HFFc6 (cell line): ENCODE measurements at regions not wholly inside any gene's neighbourhood (a gene's known extent, or its start where the extent isn't known, plus 50 kb on each side); places are given as distances from the start of the nearest gene placed in this dataset.

Source experiments
- DNase-seq: peaks from one replicate; pipeline ENCODE4 v3.0.0-alpha.2; 2018
- H3K27ac Mint-ChIP-seq: 2 replicates; pipeline ENCODE4 v1.8.0; 2020; ENCODE audit warnings: mild to moderate bottlenecking, mixed read lengths
- H3K27me3 Mint-ChIP-seq: 2 replicates; pipeline ENCODE4 v1.8.0; 2021; ENCODE audit warnings: mild to moderate bottlenecking, moderate library complexity, mixed read lengths; ENCODE audit not compliant: insufficient read depth
- H3K36me3 Mint-ChIP-seq: 2 replicates; pipeline ENCODE4 v1.8.0; 2021; ENCODE audit warnings: low read depth, mixed read lengths
- H3K4me1 Mint-ChIP-seq: 2 replicates; pipeline ENCODE4 v1.8.0; 2020; ENCODE audit warnings: low read depth, mixed read lengths
- H3K4me3 Mint-ChIP-seq: 2 replicates; pipeline ENCODE4 v1.8.0; 2020; ENCODE audit warnings: mild to moderate bottlenecking, moderate library complexity, mixed read lengths
- H3K9me3 Mint-ChIP-seq: 2 replicates; pipeline ENCODE4 v1.8.0; 2020; ENCODE audit warnings: mild to moderate bottlenecking, mixed read lengths
- TF ChIP-seq, protein P1 (sequence below): fragments of 200-600 bp; sonication (generic); IDR thresholded peaks from 2 replicates; pipeline ENCODE4 v1.5.0; 2021; ENCODE audit warnings: antibody characterized with exemption, mild to moderate bottlenecking

DNA sequence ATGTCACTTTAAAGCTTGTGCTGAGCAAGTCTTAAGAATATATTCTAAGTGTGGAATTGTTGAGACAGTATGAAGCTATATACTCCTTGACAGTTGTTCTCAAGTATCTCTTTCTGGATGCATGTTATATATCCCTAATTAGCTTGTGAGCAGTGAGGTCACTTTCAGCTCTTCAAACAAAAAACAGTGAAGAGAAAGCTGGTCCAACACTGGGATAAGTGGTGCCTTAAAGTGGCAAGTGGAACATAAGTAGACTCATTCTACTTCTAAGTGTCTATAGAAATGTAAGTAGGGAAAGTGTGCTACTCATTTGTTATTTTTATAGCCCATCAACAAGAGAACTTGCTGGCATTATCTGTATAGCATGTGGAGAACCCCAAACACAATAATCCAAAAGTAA, 133.1 kb upstream of the BACH2 start:
- H3K27ac Mint-ChIP-seq: no peak overlapping the region
- TF ChIP-seq, protein P1, sequence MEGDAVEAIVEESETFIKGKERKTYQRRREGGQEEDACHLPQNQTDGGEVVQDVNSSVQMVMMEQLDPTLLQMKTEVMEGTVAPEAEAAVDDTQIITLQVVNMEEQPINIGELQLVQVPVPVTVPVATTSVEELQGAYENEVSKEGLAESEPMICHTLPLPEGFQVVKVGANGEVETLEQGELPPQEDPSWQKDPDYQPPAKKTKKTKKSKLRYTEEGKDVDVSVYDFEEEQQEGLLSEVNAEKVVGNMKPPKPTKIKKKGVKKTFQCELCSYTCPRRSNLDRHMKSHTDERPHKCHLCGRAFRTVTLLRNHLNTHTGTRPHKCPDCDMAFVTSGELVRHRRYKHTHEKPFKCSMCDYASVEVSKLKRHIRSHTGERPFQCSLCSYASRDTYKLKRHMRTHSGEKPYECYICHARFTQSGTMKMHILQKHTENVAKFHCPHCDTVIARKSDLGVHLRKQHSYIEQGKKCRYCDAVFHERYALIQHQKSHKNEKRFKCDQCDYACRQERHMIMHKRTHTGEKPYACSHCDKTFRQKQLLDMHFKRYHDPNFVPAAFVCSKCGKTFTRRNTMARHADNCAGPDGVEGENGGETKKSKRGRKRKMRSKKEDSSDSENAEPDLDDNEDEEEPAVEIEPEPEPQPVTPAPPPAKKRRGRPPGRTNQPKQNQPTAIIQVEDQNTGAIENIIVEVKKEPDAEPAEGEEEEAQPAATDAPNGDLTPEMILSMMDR: no peak
- no peaks in the 10 kb centered on the region for H3K36me3 Mint-ChIP-seq
- H3K9me3 Mint-ChIP-seq: peaks cover 5% of the 10 kb centered on the region; the same call in 1 of the 2 replicates
- no peaks in the 10 kb centered on the region for H3K4me1 Mint-ChIP-seq
- DNase-seq: no peak
- no peak overlapping the region for H3K4me3 Mint-ChIP-seq
- H3K27me3 Mint-ChIP-seq: peaks cover 3% of the 10 kb centered on the region; the same call in 1 of the 2 replicates

DNA sequence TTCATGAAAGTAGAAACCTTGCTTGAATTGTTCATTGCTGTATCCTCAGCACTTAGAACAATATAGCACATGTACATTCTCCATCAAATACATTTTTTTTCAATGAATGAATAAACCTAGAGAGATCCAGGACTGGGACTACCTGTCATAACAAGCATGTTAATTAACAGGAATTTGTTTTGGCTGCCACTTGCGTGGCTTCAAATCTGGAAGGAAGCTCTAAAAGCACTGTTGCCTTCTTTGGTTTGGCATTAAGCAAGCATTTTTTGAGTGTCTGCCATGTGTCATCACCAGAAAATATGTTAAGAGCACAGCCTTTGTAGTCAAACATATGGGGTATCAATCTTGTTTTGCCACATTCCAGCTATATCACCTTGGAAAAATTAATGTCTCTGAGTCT, 131.9 kb upstream of the BACH2 start:
- TF ChIP-seq, protein P1: no peak
- H3K27me3 Mint-ChIP-seq: peaks cover 3% of the 10 kb centered on the region; the same call in 1 of the 2 replicates
- no peak overlapping the region for H3K27ac Mint-ChIP-seq
- no peak overlapping the region for H3K4me3 Mint-ChIP-seq
- H3K36me3 Mint-ChIP-seq: no peaks in the 10 kb centered on the region
- H3K9me3 Mint-ChIP-seq: peaks cover 5% of the 10 kb centered on the region; the same call in 1 of the 2 replicates
- H3K4me1 Mint-ChIP-seq: no peaks in the 10 kb centered on the region
- DNase-seq: no peak

DNA sequence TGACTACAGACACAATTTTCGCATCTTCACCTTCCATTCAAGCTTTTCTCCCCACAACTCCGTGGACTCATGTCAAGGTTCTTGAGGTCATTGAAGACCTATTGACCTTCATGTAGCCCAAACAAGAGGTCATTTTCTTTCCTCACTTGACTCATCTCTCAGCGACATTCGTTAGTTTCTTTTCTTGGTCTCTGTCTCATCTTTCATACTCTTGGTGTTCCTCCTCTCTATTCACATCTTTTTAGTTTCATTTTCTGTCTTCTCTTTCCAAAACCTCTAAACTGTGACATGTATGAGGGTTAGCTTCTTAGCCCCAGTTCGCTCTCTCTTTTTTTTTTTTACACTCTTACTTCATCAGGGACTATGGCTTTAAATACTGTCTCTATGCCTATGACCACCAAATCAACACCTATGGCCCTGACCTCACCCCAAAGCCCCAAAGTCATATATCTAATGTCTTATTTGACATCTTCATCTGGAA, 128.6 kb upstream of the BACH2 start:
- no peak for DNase-seq
- TF ChIP-seq, protein P1: no peak
- H3K9me3 Mint-ChIP-seq: peaks cover 5% of the 10 kb centered on the region; the same call in 1 of the 2 replicates
- H3K36me3 Mint-ChIP-seq: no peaks in the 10 kb centered on the region
- no peaks in the 10 kb centered on the region for H3K4me1 Mint-ChIP-seq
- H3K27ac Mint-ChIP-seq: no peak overlapping the region
- H3K4me3 Mint-ChIP-seq: no peak overlapping the region
- H3K27me3 Mint-ChIP-seq: peaks cover 6% of the 10 kb centered on the region; the same call in 1 of the 2 replicates

DNA sequence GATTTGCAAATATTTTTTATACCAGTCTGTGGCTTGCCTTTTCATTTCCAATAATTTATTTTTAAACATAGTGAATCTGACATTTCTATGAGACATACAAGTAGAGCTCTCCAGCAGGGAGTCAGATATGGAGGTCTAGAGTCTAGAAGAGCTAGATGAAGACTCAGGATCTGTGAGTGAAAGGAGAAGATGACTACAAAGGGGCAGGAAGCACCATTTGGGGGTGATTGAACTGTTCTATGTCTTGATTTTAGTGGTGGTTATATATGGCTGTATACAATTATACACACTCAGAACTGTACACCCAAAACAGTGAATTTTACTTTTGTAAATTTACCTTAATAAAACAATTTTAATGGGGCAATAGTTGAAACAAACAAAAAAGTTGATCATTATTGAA, 127.9 kb upstream of the BACH2 start:
- TF ChIP-seq, protein P1: no peak
- Mint-ChIP-seq H3K9me3 (peaks cover 4% of the 10 kb centered on the region; the same call in 1 of the 2 replicates), H3K4me3 (no peak overlapping the region), H3K4me1 (no peaks in the 10 kb centered on the region), H3K36me3 (no peaks in the 10 kb centered on the region), H3K27me3 (peaks cover 6% of the 10 kb centered on the region; the same call in 1 of the 2 replicates), H3K27ac (no peak overlapping the region)
- no peak for DNase-seq

DNA sequence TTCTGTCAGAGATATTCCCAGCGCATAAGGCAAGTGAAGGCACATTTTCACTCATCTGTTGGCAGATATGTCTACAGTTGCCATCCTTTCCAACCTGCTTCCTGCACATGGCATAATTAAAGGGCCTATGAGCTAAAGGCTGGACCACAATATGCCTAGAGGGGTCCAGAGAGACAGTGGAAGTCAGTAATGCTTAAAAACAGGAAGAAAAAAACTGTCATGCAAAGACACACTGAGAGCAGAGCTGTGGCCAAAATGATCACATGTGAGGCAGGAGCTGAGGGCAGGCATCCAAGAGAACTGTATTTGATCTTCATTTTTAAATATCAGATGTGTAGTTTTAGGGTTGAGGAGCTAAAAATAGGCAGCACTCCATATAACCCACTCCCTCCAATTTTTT, 125.0 kb upstream of the BACH2 start:
- no peaks in the 10 kb centered on the region for H3K9me3 Mint-ChIP-seq

More for the DNA sequence above, 125.0 kb upstream of the BACH2 start:
- no peaks in the 10 kb centered on the region for H3K4me1 Mint-ChIP-seq
- no peaks in the 10 kb centered on the region for H3K36me3 Mint-ChIP-seq
- H3K27ac Mint-ChIP-seq: no peak overlapping the region
- H3K4me3 Mint-ChIP-seq: no peak overlapping the region
- no peak for DNase-seq
- TF ChIP-seq, protein P1: no peak
- H3K27me3 Mint-ChIP-seq: peaks cover 10% of the 10 kb centered on the region
